GM12892 (cell line): ENCODE measurements at regions not wholly inside any gene's neighbourhood (a gene's known extent, or its start where the extent isn't known, plus 50 kb on each side); places are given as distances from the start of the nearest gene placed in this dataset.

ENCODE experiments used
- DNase-seq: peaks from one replicate; pipeline ENCODE4 v3.0.0; 2011; ENCODE audit not compliant: insufficient read length
- FAIRE-seq: peaks from 2 replicates; lab custom pipeline; 2011; peaks lifted over from hg19 to GRCh38; lab: Jason Lieb, UNC
- POLR2A ChIP-seq: IDR thresholded peaks from 2 replicates; pipeline ENCODE4 v1.6.1; 2011; ENCODE audit warnings: low read depth, low read length, control low read depth
- POLR2AphosphoS5 ChIP-seq: IDR thresholded peaks from 2 replicates; pipeline ENCODE4 v1.6.1; 2011; ENCODE audit warnings: low read depth, low read length, control low read depth
- TAF1 ChIP-seq: IDR thresholded peaks from 2 replicates; pipeline ENCODE4 v1.6.1; 2011; ENCODE audit warnings: low read depth, mild to moderate bottlenecking, control low read depth, low read length, borderline replicate concordance

- no peak for TF ChIP-seq POLR2AphosphoS5
- no peak for TF ChIP-seq TAF1
- FAIRE-seq (no peak), DNase-seq (no peak)
These were observed 63.2 kb upstream of the DUSP10 start for GRCh38 chr1:221805121-221805520.

GRCh38 chr1:221804303-221804702 is 62.4 kb upstream of the DUSP10 start:
- TF ChIP-seq POLR2A (no peak), TAF1 (no peak), POLR2AphosphoS5 (no peak)
- FAIRE-seq (peak; percentile 46), DNase-seq (no peak)

- DNase-seq (no peak), FAIRE-seq (no peak)
- TF ChIP-seq POLR2AphosphoS5, result no peak
- no peak for TF ChIP-seq POLR2A
- TF ChIP-seq TAF1, result no peak
These were observed 60.1 kb upstream of the DUSP10 start for GRCh38 chr1:221801773-221802516.

- DNase-seq, result no peak
- no peak for TF ChIP-seq POLR2A
- no peak for TF ChIP-seq TAF1
- no peak for FAIRE-seq
These were observed 59.4 kb upstream of the DUSP10 start for GRCh38 chr1:221801251-221801661.

GRCh38 chr1:221800831-221801230 is 58.9 kb upstream of the DUSP10 start:
- FAIRE-seq, result peak; percentile 54
- DNase-seq, result no peak
- no peak for TF ChIP-seq POLR2AphosphoS5

- FAIRE-seq, result no peak
- TF ChIP-seq POLR2A (no peak), TAF1 (no peak), POLR2AphosphoS5 (no peak)
- DNase-seq, result no peak
These were observed 55.6 kb upstream of the DUSP10 start for GRCh38 chr1:221797506-221797905.

- TF ChIP-seq POLR2AphosphoS5 (no peak), TAF1 (no peak), POLR2A (no peak)
- FAIRE-seq (no peak), DNase-seq (no peak)
These were observed 54.8 kb upstream of the DUSP10 start for GRCh38 chr1:221796700-221797099.

GRCh38 chr1:221795380-221795779 is 53.5 kb upstream of the DUSP10 start:
- no peak for DNase-seq
- TF ChIP-seq TAF1, result no peak
- no peak for TF ChIP-seq POLR2A
- no peak for TF ChIP-seq POLR2AphosphoS5
- FAIRE-seq, result peak; percentile 30

GRCh38 chr1:221794935-221795334 is 53.0 kb upstream of the DUSP10 start:
- DNase-seq, result no peak
- no peak for FAIRE-seq
- TF ChIP-seq POLR2AphosphoS5, result no peak
- TF ChIP-seq POLR2A, result no peak
- no peak for TF ChIP-seq TAF1

- FAIRE-seq (no peak), DNase-seq (no peak)
- TF ChIP-seq POLR2A (peak; percentile 50), TAF1 (no peak), POLR2AphosphoS5 (peak; percentile 69)
These were observed 52.3 kb upstream of the DUSP10 start for GRCh38 chr1:221794079-221794670.

GRCh38 chr1:221793439-221794078 is 51.7 kb upstream of the DUSP10 start:
- FAIRE-seq (peak; percentile 92), DNase-seq (no peak)

GRCh38 chr1:221791846-221792245 is 50.0 kb upstream of the DUSP10 start:
- TF ChIP-seq TAF1 (no peak), POLR2A (no peak), POLR2AphosphoS5 (no peak)
- no peak for FAIRE-seq
- DNase-seq, result no peak

More at GRCh38 chr1:221793439-221794078, 51.7 kb upstream of the DUSP10 start:
- TF ChIP-seq POLR2A (peak; percentile 25; the same call in 1 of the 2 replicates), POLR2AphosphoS5 (no peak; the same call in none of the 2 replicates)
